ENCODE measurements at regions not wholly inside any gene's neighbourhood (a gene's known extent, or its start where the extent isn't known, plus 50 kb on each side); places are given as distances from the start of the nearest gene placed in this dataset.

DNA sequence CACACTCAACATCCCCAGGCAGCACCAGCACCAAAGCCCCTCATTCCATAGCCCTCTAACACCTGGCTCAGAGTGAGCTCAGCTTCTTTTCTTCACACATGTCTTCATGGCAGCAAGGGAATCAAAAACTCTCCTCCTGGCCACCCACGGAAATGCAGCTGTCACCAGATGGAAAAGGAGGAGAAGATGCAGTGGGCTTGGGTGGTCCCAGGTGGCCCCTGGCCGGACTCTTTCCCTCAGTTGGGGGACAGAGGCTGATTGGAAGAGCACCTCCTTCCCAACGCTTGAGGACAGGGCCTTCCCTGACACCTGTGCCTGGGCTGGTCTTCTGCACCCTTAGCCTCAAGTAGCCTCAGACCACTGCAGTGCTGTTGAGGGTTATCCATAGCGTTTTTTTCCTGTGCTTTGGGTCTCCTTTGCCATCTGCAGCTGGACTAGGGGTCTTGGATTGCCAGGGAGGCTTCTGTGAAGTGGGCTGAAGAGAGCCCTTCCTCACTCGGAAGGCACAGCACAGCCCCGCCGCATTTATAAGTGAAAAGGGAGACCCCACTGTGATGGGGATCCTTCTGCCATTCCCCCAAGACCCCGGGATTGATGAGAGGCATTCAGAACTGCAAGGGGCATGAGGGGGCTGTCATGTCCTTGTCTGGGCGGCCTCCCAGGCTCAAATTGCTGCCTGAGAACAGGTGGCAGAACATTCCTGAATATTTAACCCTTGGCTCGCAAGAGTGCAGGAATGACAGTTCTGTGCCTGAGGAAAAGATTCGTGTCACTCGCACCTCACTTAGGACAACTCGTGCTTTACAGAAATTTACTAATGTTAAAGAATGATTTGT, 200.0 kb downstream of the AUH start:
- DNase-seq (ENCODE audit: low read depth): no peak
- TF ChIP-seq, protein P1, sequence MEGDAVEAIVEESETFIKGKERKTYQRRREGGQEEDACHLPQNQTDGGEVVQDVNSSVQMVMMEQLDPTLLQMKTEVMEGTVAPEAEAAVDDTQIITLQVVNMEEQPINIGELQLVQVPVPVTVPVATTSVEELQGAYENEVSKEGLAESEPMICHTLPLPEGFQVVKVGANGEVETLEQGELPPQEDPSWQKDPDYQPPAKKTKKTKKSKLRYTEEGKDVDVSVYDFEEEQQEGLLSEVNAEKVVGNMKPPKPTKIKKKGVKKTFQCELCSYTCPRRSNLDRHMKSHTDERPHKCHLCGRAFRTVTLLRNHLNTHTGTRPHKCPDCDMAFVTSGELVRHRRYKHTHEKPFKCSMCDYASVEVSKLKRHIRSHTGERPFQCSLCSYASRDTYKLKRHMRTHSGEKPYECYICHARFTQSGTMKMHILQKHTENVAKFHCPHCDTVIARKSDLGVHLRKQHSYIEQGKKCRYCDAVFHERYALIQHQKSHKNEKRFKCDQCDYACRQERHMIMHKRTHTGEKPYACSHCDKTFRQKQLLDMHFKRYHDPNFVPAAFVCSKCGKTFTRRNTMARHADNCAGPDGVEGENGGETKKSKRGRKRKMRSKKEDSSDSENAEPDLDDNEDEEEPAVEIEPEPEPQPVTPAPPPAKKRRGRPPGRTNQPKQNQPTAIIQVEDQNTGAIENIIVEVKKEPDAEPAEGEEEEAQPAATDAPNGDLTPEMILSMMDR (conservative IDR thresholded peaks at IDR 0.05; ENCODE audit: low read depth, low read length): no peak
- no peak overlapping the region for H3K4me3 ChIP-seq (ENCODE audit: low read depth, low read length)

DNA sequence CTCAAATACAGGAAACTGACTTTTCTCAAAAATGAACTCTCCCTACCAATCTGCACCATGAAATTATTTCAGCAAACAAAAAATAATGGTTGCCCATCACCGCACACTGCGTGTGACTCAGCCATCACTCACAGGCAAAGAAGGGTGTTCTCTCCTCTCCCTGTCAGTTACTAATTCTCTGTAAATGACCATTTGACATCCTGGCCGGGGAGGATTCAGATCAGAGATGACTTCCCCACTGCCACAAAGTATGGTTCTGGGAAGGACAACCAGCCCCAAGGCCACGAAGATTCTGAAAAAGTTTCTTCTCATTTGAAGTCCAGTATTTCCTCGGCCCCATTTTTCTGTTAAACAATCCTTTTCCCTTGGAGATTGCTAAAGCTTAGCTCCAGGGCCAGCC, 199.4 kb downstream of the AUH start:
- no peak for DNase-seq (ENCODE audit: low read depth)
- no peak overlapping the region for H3K4me3 ChIP-seq (ENCODE audit: low read depth, low read length)
- TF ChIP-seq, protein P1 (conservative IDR thresholded peaks at IDR 0.05; ENCODE audit: low read depth, low read length): no peak

DNA sequence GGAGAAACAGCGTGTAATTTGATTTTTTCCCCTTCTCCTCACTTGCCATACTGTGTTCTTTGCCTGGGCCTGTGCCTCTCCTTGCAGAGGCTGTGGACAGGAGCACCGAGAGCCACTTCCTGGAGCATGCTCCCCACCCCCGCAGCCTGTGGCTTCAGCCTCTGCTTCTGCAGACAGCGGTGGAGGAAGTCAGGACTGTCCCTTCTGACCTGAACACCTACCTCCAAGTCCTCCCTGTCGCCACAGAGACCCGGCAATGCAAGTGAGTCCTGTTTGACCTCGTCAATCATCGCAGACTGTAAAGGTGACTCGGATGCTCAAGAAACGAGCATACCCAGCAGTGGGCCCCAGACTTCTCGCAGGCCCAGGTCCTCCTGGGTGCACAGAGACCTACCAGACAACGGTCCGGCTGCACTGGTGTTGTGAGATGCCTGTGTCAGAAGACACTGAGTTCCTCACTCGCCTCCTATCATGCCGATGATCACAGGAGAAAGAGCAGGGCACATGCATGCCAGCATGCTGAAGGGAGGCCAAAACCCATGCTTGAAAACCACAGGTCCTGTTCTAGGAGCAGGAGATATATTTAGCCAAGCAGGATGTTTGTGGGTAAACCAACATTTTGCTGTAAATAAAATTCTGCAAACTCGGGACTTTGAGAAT, 198.8 kb downstream of the AUH start:
- TF ChIP-seq, protein P1 (conservative IDR thresholded peaks at IDR 0.05; ENCODE audit: low read depth, low read length): no peak
- no peak overlapping the region for H3K4me3 ChIP-seq (ENCODE audit: low read depth, low read length)
- no peak for DNase-seq (ENCODE audit: low read depth)

- H3K4me3 ChIP-seq (ENCODE audit: low read depth, low read length): no peak overlapping the region
- TF ChIP-seq, protein P1 (conservative IDR thresholded peaks at IDR 0.05; ENCODE audit: low read depth, low read length): no peak
- no peak for DNase-seq (ENCODE audit: low read depth)
Observed at GRCh38 chr9:91163444-91163772, 198.3 kb downstream of the AUH start.

DNA sequence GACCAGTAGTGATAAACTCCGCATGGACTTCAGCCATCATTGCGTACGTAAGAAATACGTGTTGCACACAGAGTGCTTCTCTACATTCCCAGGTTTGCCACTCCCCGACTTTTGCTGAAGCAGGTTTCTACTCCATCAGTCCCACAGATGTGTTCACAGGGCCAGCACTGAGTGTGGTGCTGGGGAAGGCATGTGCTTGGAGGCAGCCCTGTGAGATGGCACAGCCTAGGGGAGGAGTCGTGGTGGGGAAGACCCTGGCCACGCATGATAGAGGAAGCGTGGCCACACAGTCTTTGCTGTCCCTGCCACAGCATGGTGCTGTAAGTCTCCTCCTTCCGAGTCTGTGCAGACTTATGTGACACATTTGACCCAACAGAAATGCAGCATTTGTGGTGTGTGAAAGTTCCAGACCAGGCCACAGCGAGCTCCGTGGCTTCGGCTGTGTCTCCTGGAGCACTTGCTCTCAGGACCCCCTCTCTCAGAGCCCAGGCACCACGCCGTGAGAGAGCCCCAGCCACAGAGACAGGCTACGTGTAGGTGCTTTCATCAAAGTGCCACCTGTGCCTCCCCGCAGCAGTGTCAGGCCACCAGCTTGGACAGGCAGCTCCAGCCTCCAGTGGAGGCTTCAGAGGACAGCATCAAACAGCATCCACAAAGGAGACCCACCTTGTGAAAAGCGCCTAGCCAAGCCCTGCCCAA, 197.8 kb downstream of the AUH start:
- H3K4me3 ChIP-seq (ENCODE audit: low read depth, low read length): no peak overlapping the region
- no peak for DNase-seq (ENCODE audit: low read depth)
- TF ChIP-seq, protein P1 (conservative IDR thresholded peaks at IDR 0.05; ENCODE audit: low read depth, low read length): no peak

Data from epithelial cell of proximal tubule (primary cell).